GM23248 (cell line): ENCODE measurements at regions not wholly inside any gene's neighbourhood (a gene's known extent, or its start where the extent isn't known, plus 50 kb on each side); places are given as distances from the start of the nearest gene placed in this dataset.

Experiments used
- EZH2 ChIP-seq: fragments of 200-600 bp; sonication (generic); IDR thresholded peaks from 2 replicates; pipeline ENCODE4 v1.6.1; 2018; ENCODE audit warnings: antibody characterized with exemption, mild to moderate bottlenecking; ENCODE audit not compliant: insufficient read depth, poor library complexity, severe bottlenecking
- EZH2phosphoT487 ChIP-seq: fragments of 200-600 bp; sonication (generic); IDR thresholded peaks from 2 replicates; pipeline ENCODE4 v1.6.1; 2018; ENCODE audit warnings: antibody characterized with exemption, moderate library complexity, mild to moderate bottlenecking, low read depth; ENCODE audit not compliant: insufficient read depth

DNA sequence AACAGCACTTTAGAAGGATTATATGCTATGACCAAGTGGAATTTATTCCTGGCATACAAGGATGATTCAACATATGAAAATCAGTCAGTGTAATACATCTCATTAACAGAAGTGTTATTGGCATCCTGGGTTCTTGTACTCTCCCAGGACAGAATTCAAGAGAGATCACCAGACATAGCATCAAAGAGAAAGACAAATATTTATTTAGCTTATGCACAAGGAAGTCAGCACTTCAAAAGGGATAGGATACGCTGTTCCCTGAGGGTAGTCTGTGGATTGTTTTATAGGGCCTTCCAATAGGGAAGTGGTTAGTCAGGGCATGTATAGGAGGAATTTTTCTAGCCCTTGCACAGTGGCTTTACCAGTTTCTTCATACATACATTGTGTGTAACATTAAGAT, 1238.0 kb downstream of the PCDH17 start:
- TF ChIP-seq EZH2 (no peak), EZH2phosphoT487 (no peak)
